VCaP (cell line): ENCODE measurements at regions not wholly inside any gene's neighbourhood (a gene's known extent, or its start where the extent isn't known, plus 50 kb on each side); places are given as distances from the start of the nearest gene placed in this dataset.

Experiments
- H3K27ac ChIP-seq: fragments of 450-650 bp; 2 replicates; pipeline ENCODE4 v1.5.1; 2017
- TF ChIP-seq, protein P1 (sequence below): fragments of 450-650 bp; conservative IDR thresholded peaks from 2 replicates; pipeline ENCODE4 v1.5.1; 2017; ENCODE audit warnings: mild to moderate bottlenecking, moderate library complexity

DNA sequence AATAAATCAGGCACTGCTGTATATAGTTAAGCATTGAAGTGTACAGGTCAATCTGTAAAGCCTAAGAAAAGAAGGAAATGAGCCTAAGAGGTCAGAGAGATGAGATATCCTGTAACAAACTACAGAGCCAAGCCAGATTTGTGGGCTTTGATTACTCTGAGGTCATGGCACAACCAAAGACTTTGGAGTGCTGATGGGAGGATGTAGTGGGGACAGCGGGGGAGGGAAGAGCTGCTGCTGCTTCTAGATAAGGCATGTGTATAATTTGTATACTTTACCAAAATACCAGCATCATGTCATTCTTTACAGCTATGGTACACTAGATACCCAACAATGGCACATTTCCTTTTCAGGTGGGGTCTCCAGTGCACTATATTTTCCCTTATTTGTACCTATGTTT, 102.5 kb downstream of the OGFRL1 start:
- TF ChIP-seq, protein P1, sequence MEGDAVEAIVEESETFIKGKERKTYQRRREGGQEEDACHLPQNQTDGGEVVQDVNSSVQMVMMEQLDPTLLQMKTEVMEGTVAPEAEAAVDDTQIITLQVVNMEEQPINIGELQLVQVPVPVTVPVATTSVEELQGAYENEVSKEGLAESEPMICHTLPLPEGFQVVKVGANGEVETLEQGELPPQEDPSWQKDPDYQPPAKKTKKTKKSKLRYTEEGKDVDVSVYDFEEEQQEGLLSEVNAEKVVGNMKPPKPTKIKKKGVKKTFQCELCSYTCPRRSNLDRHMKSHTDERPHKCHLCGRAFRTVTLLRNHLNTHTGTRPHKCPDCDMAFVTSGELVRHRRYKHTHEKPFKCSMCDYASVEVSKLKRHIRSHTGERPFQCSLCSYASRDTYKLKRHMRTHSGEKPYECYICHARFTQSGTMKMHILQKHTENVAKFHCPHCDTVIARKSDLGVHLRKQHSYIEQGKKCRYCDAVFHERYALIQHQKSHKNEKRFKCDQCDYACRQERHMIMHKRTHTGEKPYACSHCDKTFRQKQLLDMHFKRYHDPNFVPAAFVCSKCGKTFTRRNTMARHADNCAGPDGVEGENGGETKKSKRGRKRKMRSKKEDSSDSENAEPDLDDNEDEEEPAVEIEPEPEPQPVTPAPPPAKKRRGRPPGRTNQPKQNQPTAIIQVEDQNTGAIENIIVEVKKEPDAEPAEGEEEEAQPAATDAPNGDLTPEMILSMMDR, result no peak
- H3K27ac ChIP-seq, result no peak overlapping the region

DNA sequence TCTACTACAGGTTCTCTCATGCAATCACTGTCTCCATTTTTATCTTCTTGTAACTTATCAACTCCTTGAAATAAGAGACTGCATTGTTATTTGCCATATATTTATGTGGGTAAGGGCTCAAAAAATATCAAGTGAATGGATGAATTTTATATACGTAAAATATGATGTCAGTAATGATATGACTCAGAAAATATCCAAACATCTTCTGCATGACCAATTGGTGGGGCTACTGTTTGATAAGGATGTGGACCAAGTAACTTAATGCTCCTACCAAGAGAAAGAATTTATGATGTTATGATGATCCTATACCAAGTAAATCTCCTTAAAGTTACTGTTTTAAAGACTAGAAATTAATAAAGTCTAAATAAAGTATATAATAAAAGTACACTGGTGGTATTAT, 103.7 kb downstream of the OGFRL1 start:
- TF ChIP-seq, protein P1, result no peak
- H3K27ac ChIP-seq, result peak overlapping the region; percentile 80

DNA sequence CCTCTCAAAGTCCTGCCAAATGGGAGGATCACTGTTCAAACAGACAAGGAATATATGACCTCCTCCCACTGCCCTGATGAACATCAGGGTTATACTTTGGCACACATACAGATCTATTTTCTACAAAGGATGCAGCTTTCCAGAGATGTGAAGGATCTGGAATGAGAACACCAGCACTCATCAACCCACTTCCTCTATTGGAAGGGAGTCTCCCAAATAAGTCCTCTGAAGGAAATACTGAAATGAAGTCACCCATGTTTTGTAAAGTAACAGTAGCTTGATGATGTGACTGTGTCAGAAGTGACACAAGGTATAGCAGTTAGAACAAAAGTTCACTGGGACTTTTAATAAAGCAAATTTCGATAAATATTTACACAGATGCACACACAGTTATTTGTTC, 104.9 kb downstream of the OGFRL1 start:
- H3K27ac ChIP-seq, result peak overlapping the region; percentile 80
- TF ChIP-seq, protein P1, result no peak

DNA sequence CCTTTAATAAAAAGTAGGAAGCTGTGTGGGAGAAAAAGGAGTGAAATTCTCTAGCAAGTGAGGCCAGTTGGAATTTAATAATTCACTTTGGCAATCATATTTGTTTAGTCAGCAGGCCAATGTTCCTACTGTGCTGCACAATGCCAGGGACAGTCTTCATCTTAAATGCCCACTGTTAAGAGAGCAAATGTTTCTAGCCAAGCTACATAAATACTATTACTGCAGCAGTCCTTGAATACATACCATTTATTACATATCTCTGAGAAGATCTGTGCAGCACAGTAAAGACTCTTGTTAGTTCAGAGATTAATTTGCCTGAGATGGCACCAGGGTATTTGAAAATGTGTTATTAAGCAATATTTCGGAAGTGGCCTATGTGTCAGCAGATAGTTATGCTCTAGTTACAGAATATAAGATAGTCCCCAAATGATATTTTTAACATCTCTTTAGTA, 105.4 kb downstream of the OGFRL1 start:
- H3K27ac ChIP-seq, result peak overlapping the region; percentile 80
- TF ChIP-seq, protein P1, result no peak

DNA sequence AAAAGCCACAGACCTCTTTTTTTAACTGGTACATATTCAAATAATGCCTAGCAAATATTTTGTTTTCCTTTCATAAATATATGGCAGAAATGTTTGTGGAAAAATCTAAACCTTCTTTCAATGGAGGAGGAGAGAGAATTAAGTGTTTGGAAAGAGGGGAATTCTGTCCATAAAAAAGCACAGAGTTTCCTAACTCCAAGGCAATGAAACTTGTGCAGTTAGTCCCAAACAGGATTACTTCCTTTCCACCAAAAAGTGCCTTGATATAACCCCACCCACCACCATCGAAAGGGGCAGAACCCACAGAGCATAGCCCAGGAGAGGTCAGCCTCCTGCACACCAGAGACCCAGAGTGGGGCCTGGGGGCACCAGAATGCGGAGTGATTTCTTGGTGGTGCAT, 106.3 kb downstream of the OGFRL1 start:
- TF ChIP-seq, protein P1, result no peak
- peak overlapping the region; percentile 80 for H3K27ac ChIP-seq

DNA sequence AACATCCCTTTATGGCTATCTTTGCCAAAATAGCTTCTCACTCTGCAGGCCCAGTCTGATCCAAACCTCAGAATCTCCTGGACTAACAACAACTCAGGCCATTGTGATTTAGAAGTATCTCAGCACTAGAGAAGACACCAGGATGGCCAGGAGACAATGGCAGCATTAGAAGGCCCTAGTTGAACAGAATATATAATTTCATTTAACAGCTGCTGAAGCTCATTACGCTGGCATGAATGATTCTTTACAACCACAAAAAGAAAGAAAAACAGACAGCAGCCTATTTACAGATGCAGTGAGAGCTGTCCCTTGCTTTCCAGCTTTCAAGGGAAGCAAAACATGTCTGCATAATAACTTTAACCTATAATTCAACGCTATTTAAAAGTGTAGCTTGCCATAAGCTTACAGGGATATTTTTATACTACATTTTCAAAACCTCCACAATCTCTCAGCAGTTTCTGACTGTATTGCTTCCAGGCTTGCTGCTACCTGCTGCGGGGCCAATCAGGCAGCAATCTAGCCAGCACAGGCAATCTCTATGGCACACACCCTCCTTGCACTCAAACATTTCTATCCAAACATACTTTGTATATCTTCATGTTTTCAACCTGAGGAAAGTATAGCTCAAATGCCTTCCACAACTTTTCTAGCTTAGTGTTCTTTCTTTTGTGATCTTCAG, 107.3 kb downstream of the OGFRL1 start:
- peak overlapping the region; percentile 80 for H3K27ac ChIP-seq
- TF ChIP-seq, protein P1, result no peak

DNA sequence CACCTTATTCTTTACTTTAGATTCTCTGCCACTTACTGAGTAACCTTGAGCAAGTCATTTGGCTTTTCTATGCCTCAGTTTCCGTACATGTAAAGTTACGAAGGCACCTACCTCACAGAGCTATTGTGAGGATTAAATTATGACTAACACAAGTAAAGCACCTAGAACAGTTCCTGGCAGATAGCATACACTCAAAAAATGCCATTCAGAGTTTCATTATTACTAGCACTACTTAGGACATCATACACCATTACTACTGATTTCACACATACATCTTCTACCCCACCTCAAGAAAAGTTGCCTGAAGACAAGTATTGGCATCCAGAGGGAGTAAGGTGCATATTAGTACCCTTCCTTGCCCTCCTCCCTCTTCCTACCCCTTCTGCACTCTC, 107.8 kb downstream of the OGFRL1 start:
- no peak overlapping the region; the same call in 1 of the 2 replicates for H3K27ac ChIP-seq
- TF ChIP-seq, protein P1, result no peak
